Natural killer cell (primary cell): ENCODE measurements at regions not wholly inside any gene's neighbourhood (a gene's known extent, or its start where the extent isn't known, plus 50 kb on each side); places are given as distances from the start of the nearest gene placed in this dataset.

Source experiments
- ATAC-seq, 3 donors: fragments of 150-1000 bp in 2 of 3; fragments of 200-7000 bp in 1 of 3; cut with Tn5 transposase; 1 replicate in 1 of 3; 2 replicates in 2 of 3; pipeline ENCODE4 v1.10.0; 2021; ENCODE audit warnings: mild to moderate bottlenecking in 2 of 3, moderate library complexity in 2 of 3
- DNase-seq, 2 donors: peaks; one replicate each; pipeline versions ENCODE4 v3.0.0 to v3.0.0-alpha.2; 2013 to 2021; ENCODE audit warnings: mixed read lengths in 1 of 2
- H3K27ac ChIP-seq: one replicate; pipeline ENCODE4 v1.5.1; 2013; ENCODE audit warnings: mild to moderate bottlenecking, low read length
- H3K27me3 ChIP-seq: one replicate; pipeline ENCODE4 v1.6.1; 2013; ENCODE audit warnings: low read length; ENCODE audit not compliant: control insufficient read depth, insufficient read depth
- H3K36me3 ChIP-seq: one replicate; pipeline ENCODE4 v1.6.1; 2013; ENCODE audit warnings: low read length; ENCODE audit not compliant: control insufficient read depth, insufficient read depth
- H3K4me1 ChIP-seq: one replicate; pipeline ENCODE4 v1.6.1; 2013; ENCODE audit warnings: low read length; ENCODE audit not compliant: control insufficient read depth, insufficient read depth
- H3K4me3 ChIP-seq: one replicate; pipeline ENCODE4 v1.5.1; 2013; ENCODE audit warnings: low read length
- H3K9me3 ChIP-seq: one replicate; pipeline ENCODE4 v1.6.1; 2013; ENCODE audit warnings: low read length; ENCODE audit not compliant: control insufficient read depth, insufficient read depth
- H3K27ac Mint-ChIP-seq, 2 donors: one replicate each; pipeline ENCODE4 v1.8.0; 2022; ENCODE audit warnings: mild to moderate bottlenecking in 2 of 2, mixed read lengths in 2 of 2, moderate library complexity in 1 of 2
- H3K27me3 Mint-ChIP-seq, 2 donors: one replicate each; pipeline ENCODE4 v1.8.0; 2022; ENCODE audit warnings: low read depth in 2 of 2, mixed read lengths in 2 of 2
- H3K36me3 Mint-ChIP-seq: one replicate; pipeline ENCODE4 v1.8.0; 2022; ENCODE audit warnings: mixed read lengths
- H3K4me1 Mint-ChIP-seq, 2 donors: one replicate each; pipeline ENCODE4 v1.8.0; 2022; ENCODE audit warnings: mixed read lengths in 2 of 2
- H3K4me3 Mint-ChIP-seq: one replicate; pipeline ENCODE4 v1.8.0; 2022; ENCODE audit warnings: mild to moderate bottlenecking, moderate library complexity, mixed read lengths
- H3K9me3 Mint-ChIP-seq, 2 donors: one replicate each; pipeline ENCODE4 v1.8.0; 2022; ENCODE audit warnings: mixed read lengths in 2 of 2
- WGBS: methylation state at CpG from one replicate; pipeline ENCODE4 v1.1.7; 2013; ENCODE audit warnings: missing lambda C conversion rate; ENCODE audit not compliant: insufficient coverage; 5-methylcytosine and 5-hydroxymethylcytosine counted together
- intact Hi-C: fragments of 100-400 bp; cut with micrococcal nuclease; formaldehyde crosslinking; loops from one replicate; pipeline ENCODE4 v1.14.2; 2022
- TF ChIP-seq, protein P1 (sequence below): fragments of 200-600 bp; IDR thresholded peaks from one replicate; pipeline ENCODE4 v1.8.0; 2022; ENCODE audit warnings: antibody characterized with exemption

DNA sequence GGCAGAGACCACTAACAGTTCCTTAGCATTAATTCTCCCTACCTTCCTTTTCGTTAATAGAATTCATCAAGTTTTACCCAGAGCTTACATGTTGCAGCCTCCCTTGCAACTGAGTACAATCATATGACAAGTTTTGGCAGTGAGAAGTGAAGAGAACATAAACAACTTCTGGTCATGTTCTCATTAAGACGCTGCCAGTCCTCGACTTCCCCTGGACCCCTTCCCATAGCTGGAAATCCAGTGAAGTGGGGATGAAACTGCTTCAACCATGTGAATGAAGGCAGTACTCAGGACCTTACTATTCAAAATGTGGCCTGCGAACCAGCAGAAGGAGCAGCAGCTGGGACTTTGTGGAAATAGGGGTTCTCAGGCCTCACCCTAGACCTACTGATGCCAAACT is 133.9 kb downstream of the SPTSSA start:
- ATAC-seq (no peak), DNase-seq (no peak)
- no peaks in the 10 kb centered on the region for H3K4me1 ChIP-seq
- no peaks in the 10 kb centered on the region for H3K36me3 ChIP-seq
- no peaks in the 10 kb centered on the region for H3K9me3 ChIP-seq
- H3K4me3 Mint-ChIP-seq = no peak overlapping the region
- TF ChIP-seq, protein P1, sequence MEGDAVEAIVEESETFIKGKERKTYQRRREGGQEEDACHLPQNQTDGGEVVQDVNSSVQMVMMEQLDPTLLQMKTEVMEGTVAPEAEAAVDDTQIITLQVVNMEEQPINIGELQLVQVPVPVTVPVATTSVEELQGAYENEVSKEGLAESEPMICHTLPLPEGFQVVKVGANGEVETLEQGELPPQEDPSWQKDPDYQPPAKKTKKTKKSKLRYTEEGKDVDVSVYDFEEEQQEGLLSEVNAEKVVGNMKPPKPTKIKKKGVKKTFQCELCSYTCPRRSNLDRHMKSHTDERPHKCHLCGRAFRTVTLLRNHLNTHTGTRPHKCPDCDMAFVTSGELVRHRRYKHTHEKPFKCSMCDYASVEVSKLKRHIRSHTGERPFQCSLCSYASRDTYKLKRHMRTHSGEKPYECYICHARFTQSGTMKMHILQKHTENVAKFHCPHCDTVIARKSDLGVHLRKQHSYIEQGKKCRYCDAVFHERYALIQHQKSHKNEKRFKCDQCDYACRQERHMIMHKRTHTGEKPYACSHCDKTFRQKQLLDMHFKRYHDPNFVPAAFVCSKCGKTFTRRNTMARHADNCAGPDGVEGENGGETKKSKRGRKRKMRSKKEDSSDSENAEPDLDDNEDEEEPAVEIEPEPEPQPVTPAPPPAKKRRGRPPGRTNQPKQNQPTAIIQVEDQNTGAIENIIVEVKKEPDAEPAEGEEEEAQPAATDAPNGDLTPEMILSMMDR = no peak
- H3K4me1 Mint-ChIP-seq = peaks cover 11 to 16% of the 10 kb centered on the region in 2 donors
- no peak overlapping the region for H3K27ac Mint-ChIP-seq
- no peaks in the 10 kb centered on the region for H3K27me3 ChIP-seq
- 81% methylated on average over 4 of the region's 4 CpGs for WGBS
- no peaks in the 10 kb centered on the region for H3K36me3 Mint-ChIP-seq
- no peaks in the 10 kb centered on the region for H3K9me3 Mint-ChIP-seq
- no peak overlapping the region for H3K4me3 ChIP-seq
- no peak overlapping the region for H3K27ac ChIP-seq
- intact Hi-C loops = no loop called here
- peaks cover 0 to 8% of the 10 kb centered on the region in 2 donors for H3K27me3 Mint-ChIP-seq

DNA sequence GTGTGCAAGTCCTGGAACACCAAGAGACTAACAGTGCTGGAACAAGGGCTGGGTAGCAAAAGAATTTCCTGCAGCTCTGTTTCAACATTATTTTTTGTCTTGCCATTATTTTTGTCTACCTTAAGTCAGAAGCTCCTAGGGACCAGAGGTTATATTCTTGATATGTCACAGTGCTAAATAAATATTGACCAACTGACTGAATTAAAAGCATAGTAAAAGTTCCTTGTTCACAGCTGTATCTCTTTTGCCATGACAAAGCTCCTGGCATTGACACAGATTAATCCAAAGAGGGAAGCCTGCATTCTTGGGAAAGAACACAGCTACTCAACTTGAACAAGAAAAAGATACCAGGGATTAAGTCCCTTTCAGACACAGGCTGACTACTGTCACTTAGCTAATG is 136.5 kb downstream of the SPTSSA start:
- TF ChIP-seq, protein P1 = no peak
- no peak overlapping the region for H3K4me3 ChIP-seq
- H3K4me1 ChIP-seq = no peaks in the 10 kb centered on the region
- peaks cover 0 to 12% of the 10 kb centered on the region in 2 donors for H3K4me1 Mint-ChIP-seq
- H3K4me3 Mint-ChIP-seq = no peak overlapping the region
- no peak overlapping the region for H3K27ac ChIP-seq
- H3K27me3 Mint-ChIP-seq = peaks cover 0 to 8% of the 10 kb centered on the region in 2 donors
- no peak overlapping the region for H3K27ac Mint-ChIP-seq
- no peaks in the 10 kb centered on the region for H3K9me3 Mint-ChIP-seq
- no peaks in the 10 kb centered on the region for H3K36me3 ChIP-seq
- DNase-seq = no peak
- ATAC-seq = no peak
- H3K9me3 ChIP-seq = no peaks in the 10 kb centered on the region
- intact Hi-C loops = no loop called here
- H3K27me3 ChIP-seq = no peaks in the 10 kb centered on the region
- H3K36me3 Mint-ChIP-seq = no peaks in the 10 kb centered on the region

- DNase-seq (peak in 1 of 2 donors; percentile 69), ATAC-seq (peak in 2 of 3 donors; percentile 49 to 50)
- TF ChIP-seq, protein P1 = peak; percentile 75
- H3K4me3 ChIP-seq = no peak overlapping the region
- Mint-ChIP-seq H3K36me3 (no peaks in the 10 kb centered on the region), H3K4me3 (no peak overlapping the region), H3K27me3 (peaks cover 3 to 8% of the 10 kb centered on the region in 2 donors), H3K9me3 (no peaks in the 10 kb centered on the region), H3K27ac (no peak overlapping the region), H3K4me1 (peaks cover 0 to 12% of the 10 kb centered on the region in 2 donors)
- no peaks in the 10 kb centered on the region for H3K9me3 ChIP-seq
- H3K36me3 ChIP-seq = no peaks in the 10 kb centered on the region
- no peaks in the 10 kb centered on the region for H3K4me1 ChIP-seq
- H3K27me3 ChIP-seq = no peaks in the 10 kb centered on the region
- no peak overlapping the region for H3K27ac ChIP-seq
- 19% methylated on average over 6 of the region's 6 CpGs for WGBS
- intact Hi-C loops = loop anchor here (5.0 kb wide), 1 partner anchor 487 kb away; no protein-coding TSS in a partner anchor
These were observed 137.7 kb downstream of the SPTSSA start for GRCh38 chr14:34324363-34324795.

DNA sequence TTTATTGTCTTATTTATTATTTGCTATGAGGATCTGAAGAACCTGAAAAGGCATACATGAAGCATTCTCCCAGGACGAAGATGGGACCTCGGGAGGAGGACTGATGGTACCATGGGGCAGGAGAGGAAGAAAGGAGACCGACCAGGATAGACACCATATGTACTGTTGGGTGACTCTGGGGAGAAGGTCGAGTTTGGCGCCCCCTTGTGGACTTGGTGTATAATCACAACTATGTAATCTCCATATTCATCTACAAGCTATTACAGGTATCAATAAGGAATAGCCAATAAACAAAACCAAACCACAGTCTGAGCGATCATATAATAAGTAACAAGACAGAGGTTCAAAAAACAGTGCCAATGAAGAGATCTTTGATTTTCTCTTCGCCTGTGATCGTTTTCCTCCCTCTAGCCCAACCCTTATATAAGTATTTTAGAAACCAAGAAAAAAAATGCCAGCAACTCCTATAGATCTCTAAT is 139.1 kb downstream of the SPTSSA start:
- H3K4me1 ChIP-seq = no peaks in the 10 kb centered on the region
- H3K27me3 ChIP-seq = no peaks in the 10 kb centered on the region
- TF ChIP-seq, protein P1 = peak; percentile 80
- H3K36me3 ChIP-seq = no peaks in the 10 kb centered on the region
- H3K4me3 Mint-ChIP-seq = peak overlapping the region; percentile 19
- H3K27ac ChIP-seq = no peak overlapping the region
- H3K4me3 ChIP-seq = no peak overlapping the region
- H3K9me3 ChIP-seq = no peaks in the 10 kb centered on the region
- no peak overlapping the region for H3K27ac Mint-ChIP-seq
- intact Hi-C loops = loop anchor here (2.0 to 5.0 kb wide), 2 partner anchors 486 to 1746 kb away; no protein-coding TSS in a partner anchor
- WGBS = 40% methylated on average over 7 of the region's 8 CpGs
- no peaks in the 10 kb centered on the region for H3K36me3 Mint-ChIP-seq
- H3K9me3 Mint-ChIP-seq = no peaks in the 10 kb centered on the region
- H3K4me1 Mint-ChIP-seq = peaks cover 0 to 12% of the 10 kb centered on the region in 2 donors
- DNase-seq = peak; percentile 50 to 83
- H3K27me3 Mint-ChIP-seq = peaks cover 3 to 8% of the 10 kb centered on the region in 2 donors
- peak; percentile 63 to 79 (median 79) for ATAC-seq
